Erythroblast (primary cell): ENCODE measurements at regions not wholly inside any gene's neighbourhood (a gene's known extent, or its start where the extent isn't known, plus 50 kb on each side); places are given as distances from the start of the nearest gene placed in this dataset.

ENCODE experiments used
- GATA1 ChIP-seq: IDR thresholded peaks from 2 replicates; pipeline ENCODE4 v1.6.1; 2011; ENCODE audit warnings: low read depth, mild to moderate bottlenecking, control low read depth, low read length, moderate library complexity
- POLR2A ChIP-seq: IDR thresholded peaks from 2 replicates; pipeline ENCODE4 v1.6.1; 2011; ENCODE audit warnings: mild to moderate bottlenecking, low read length

GRCh38 chr6:72522735-72523141 lies 99.1 kb upstream of the KCNQ5 start:
- TF ChIP-seq POLR2A (no peak), GATA1 (no peak)
